Left renal pelvis (tissue), 4 donors: ENCODE measurements at regions not wholly inside any gene's neighbourhood (a gene's known extent, or its start where the extent isn't known, plus 50 kb on each side); places are given as distances from the start of the nearest gene placed in this dataset.
"Not testable (repeated sequence)": the region's sequence is repeated elsewhere in the genome, so short reads cannot be mapped to it uniquely, and the experiment has no call there.

Experiments
- DNase-seq, 4 donors: peaks; one replicate each; pipeline ENCODE4 v3.0.0-alpha.2; 2013; ENCODE audit warnings: low read depth in 4 of 4, low spot score in 3 of 4

GRCh38 chr13:47718556-47718955, 282.5 kb downstream of the SUCLA2 start:
- no peak for DNase-seq

DNA sequence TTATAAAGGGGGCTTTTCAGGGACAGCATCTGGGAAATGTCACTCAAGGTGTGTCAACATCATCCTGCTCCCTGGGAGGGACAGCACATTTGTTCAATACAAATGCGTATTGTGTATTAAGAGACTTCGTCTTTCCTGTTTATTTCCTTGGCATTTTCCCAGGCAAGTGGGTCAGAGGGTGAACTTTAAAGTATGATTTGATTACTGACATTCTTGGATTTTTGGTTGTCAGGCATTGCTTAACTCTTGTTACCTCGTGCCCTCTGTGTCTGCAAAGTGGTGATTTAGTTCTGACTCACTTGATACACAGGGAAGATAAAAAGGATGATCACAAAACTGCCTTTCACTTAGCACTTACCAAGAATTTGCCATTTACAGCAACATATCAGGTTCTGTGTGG, 292.7 kb downstream of the SUCLA2 start:
- no peak for DNase-seq

GRCh38 chr13:47707414-47707813, 293.7 kb downstream of the SUCLA2 start:
- no peak for DNase-seq

- no peak for DNase-seq
These were observed 295.9 kb downstream of the SUCLA2 start for GRCh38 chr13:47705185-47705584.

GRCh38 chr13:47696674-47697073, 304.4 kb downstream of the SUCLA2 start:
- no peak for DNase-seq

DNA sequence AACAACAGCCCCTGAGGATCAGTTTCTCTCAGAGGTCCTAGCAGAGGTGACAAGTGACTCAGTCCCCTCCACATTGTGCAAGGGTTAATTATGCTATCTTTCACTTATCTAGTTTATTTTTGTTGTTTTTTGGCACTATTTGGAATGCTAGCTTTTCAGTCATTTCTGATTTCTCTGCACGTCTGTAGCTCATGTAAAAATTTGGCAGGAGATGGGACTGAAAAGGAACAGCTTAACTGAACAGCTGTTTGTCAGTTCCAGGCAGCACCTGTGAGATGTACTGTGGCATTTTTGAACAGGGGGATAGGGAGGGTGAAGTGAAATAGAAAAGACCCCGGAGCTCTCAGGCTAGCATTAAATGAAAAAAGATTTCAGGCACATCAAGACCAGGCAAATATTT, 313.5 kb downstream of the SUCLA2 start:
- no peak for DNase-seq

- not testable (repeated sequence) for DNase-seq
These were observed 315.9 kb downstream of the SUCLA2 start for GRCh38 chr13:47685156-47685555.

GRCh38 chr13:47680748-47681147, 320.3 kb downstream of the SUCLA2 start:
- DNase-seq: no peak

DNA sequence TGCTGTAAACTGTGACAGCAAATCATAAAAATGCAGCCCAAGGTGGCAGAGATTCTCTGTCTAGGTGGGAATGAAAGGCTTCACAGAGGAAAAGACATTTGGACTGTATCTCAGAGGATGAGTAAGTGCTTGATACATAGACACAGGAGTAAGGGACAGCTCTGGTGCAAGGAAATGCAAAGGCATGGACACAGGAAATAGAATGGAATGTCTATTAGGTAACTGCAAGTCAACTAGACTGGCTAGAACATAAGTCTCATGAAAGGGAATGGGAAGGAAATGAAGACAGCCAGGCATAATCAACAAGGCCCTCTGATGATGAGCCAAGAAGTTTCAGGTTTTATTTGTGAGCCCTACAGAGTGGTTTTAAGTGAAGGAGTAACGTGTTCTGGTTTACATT, 321.7 kb downstream of the SUCLA2 start:
- no peak for DNase-seq

DNA sequence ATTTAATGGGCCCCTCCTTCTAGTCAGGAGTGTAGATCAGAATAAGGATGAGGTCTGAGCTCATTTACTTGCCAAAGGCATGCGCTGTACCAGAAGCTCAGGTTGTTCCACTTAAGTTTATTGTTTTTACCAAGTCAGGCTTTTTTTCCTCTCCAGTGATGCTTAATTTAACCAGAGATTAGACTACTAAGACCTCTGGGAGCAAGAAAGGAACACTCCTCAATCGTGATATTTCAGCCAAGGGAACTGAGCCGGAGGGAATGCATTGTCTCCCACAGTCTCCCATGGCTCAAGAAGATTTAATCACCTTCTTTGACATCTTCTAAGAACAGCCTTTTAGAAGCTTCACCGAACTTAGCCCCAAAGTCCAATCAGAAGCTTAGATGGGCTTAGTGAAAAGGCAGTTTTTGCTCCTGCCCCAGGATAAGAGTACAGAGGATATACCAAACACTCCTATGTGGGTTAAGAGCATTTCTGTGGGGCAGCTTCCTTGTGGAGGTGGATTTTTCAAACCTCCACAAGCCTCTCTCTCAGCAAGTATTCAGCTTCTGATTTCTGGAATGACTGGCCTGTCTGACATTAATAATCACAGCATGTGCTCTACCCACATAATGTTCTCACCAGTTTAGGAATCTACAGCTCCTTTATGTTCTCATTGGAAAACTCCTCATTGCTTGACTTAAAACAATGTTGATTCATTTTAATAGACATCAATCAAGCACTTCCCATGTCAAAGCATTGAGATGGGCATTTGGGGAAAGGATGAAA, 322.7 kb downstream of the SUCLA2 start:
- DNase-seq: no peak

GRCh38 chr13:47675871-47676270, 325.2 kb downstream of the SUCLA2 start:
- DNase-seq: no peak

- no peak for DNase-seq
These were observed 327.8 kb downstream of the SUCLA2 start for GRCh38 chr13:47673009-47673850.

DNA sequence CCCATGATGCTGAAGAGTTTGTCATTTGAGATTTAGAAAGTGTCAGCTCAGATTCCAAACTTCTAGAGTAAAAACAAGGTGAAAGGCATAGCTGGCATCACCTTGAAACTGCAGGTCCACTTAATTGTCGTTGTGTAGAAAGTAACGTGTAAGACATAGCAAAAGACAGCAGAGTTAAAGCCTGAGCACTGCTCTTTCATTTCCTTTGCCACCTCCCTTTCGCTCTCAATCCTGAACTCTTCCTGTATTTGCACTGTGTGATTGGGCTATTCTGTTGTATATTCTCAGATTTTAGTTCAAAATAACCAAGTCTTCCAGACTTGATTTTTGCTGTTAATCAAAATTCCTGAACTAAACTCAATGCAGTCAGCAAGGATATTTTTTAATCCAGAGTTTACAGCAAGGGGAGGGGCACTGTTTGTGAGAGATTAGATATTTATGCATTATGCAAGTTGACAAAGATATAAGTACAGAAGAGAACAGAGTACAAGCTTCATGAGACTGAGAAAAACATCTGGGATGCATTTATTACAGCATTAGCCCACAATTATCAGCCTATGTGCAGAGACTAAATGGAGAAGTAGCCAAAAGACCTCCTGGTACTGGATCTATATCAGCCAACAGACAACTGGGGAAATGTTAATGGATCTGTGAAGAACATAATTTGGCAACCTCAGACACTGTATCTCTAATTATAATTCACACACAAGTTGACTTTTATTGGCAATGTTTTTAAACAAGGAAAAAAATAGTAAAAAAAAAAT, 328.6 kb downstream of the SUCLA2 start:
- DNase-seq: no peak

- DNase-seq: no peak
These were observed 329.3 kb downstream of the SUCLA2 start for GRCh38 chr13:47671776-47672175.

- no peak for DNase-seq
These were observed 336.0 kb downstream of the SUCLA2 start for GRCh38 chr13:47665043-47665442.

DNA sequence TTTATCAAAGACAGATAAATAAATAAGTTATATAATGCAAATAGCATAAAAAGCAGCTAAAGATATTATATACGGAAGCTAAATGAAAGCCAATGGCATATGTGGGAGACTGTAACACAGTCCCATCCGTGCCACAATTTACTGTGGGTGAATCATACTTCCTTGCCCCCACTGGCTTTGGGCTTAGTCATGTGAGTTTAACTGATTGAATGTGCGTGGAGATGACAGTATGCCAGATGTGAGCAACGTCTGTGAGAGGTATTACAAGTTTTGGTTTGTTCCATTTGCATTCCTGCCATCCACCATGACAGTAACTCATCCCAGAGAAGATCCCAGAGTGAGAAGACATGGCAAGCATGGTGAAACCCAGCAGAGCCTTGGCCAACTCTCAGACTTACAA, 340.0 kb downstream of the SUCLA2 start:
- no peak for DNase-seq

GRCh38 chr13:47656651-47657050, 344.4 kb downstream of the SUCLA2 start:
- DNase-seq: no peak

DNA sequence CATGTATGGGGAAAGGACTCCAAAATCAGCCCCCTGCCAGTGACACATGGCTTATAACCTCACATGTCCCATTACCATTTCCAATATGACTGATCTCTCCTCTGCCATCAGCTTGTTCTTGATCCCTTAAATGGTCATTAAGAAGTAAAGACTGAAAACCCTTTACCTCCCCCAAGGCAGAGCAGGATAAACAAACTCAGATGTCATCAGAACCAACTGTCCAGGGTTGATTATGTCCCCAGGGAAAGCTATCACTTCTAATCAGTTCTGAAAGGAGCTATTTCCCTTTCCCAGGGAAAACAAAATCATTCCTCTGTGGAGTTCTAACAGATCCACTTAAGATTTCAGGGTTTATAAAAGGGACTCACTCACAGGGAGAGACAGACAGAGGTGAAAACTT, 350.9 kb downstream of the SUCLA2 start:
- no peak for DNase-seq

- no peak for DNase-seq
These were observed 354.1 kb downstream of the SUCLA2 start for GRCh38 chr13:47647001-47647400.

DNA sequence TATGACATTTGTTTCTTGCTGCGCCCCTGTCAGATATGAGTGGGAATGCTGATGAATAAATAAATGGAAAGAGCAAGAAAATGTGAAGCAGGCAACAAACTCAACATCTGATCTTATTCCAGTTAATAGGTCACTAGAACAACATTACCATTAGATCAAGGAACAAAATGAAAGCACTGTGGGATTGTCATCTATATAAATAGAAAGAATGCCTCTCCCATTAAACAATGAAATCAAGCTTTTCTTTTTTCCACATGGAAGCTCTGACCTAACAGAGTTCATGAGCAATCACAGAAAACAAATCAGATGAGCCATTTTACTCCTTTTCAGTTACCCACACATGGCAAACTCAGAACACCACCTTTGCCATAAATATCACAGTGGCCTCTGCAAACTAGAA, 354.8 kb downstream of the SUCLA2 start:
- no peak for DNase-seq

- DNase-seq: no peak
These were observed 361.2 kb downstream of the SUCLA2 start for GRCh38 chr13:47639738-47640447.
